ENCODE measurements at regions not wholly inside any gene's neighbourhood (a gene's known extent, or its start where the extent isn't known, plus 50 kb on each side); places are given as distances from the start of the nearest gene placed in this dataset.
"Not testable (repeated sequence)": the region's sequence is repeated elsewhere in the genome, so short reads cannot be mapped to it uniquely, and the experiment has no call there.

DNA sequence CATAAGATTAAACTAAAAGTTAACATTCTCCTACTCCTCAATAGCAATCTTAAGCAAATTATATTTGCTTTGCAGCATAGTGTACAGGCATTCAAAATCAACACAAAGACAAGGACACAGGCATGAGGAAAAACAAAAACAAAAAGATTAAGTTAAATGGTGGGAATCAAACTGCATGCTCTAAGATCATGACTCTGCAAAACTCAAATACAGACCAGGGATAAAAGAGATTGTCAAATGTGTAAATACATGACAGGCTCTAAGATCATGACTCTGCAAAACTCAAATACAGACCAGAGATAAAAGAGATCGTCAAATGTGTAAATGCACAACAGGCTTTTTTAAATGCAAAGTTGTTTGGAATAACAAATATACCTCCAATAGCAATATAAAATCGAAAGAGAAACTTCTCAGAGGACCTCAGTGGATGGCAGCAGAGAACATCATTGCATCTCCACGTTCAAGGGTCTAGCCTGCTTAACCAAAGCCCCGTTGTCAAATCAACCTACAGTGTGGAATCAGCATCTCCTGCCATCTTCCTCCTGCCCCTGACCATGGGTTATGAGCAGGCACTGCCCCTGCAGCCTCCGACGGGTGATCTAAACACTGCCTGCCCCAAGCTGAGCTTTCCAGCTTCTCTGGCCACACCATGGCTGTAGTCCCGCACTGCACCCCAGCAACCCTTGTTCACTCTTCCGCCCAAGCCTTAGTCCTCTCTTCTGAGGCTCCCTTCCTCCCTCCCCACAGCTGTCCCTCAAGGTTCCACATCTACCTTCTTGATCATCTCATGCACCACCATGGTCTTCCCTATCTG is 446.1 kb downstream of the SOX9 start:
- DNase-seq, result no peak

DNA sequence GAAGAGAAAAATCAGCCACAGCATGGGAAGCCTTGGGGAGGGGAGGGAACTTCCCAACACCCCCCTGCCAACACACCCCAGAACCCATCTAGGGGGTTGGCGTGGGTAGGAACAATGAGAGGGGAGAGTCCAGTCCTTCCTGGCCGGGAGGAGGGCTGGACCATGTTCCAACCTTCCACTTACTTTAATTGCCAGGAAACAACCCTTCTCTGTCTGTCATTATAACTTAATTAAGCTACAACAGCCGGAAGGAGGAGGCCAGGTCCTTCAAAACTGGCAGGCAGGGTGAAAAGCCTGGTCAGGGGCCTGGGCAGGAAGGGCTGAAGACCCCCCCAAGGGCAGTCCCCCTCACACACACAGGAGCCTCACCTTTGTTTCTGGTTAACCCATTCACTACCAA is 447.0 kb downstream of the SOX9 start:
- no peak for DNase-seq

DNA sequence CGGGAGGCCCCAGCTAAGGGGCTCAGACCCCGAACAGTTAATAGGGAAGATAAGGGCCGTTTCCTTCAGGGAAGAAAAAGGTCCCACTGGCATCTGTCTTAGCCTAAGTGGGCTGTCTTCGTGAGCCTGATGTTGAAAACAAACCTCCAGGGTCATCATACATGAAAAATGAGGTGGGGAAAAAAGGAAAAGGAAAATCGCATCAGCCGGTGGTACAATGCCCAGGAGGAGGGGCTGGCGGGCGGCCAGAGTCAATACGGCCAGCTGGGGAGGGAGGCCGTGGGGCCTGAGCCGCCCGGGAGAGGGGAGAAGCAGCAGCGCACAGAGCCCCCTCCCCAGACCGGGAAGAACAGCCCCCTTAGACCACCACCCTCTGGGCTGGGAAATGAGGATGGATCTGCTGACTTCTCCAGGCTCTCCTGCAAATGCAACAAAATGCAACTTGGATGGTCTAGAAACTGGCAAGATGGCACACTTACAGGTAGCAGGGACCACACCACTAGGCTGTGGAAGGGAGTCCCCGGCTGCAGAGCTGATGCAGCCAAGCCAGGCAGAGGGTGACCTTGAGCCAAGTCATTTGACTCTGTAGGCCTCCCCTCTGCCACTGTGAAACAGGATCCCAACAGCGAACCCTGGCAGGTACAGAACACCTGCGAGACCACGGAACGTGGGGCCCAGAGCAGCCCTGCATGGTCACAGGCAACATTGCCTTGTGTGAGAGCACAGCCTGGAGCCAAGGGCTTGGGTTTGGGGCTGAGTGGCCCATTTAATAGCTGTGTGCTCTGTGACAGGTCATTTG is 448.5 kb downstream of the SOX9 start:
- no peak for DNase-seq

DNA sequence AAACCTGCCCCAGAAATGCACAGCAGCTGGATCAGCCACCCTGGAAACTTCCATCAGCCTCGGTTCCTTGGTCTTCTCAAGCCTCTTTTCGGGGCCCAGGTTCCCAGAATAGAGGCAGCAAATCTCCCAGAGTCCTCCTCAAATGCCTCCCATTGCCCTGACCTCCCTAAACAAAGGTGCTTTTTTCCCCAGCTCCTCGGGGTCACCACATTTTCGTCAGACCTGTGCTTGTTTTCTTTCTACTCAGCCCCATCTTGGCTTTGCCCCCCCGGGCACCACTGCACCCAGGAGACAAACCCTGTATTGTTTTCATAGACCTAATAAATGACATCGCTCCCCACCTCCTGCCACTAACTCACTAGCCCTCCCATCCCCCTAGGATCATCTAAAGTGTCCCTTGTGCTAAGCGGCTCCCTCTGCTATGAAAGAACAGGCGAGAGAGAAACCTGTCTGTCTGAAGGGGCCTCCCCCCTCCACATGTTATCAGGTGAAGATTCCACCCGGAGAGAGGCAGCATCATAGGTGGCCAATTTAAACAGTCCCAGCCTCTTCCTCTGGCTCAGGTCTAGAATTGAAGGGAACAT is 451.1 kb downstream of the SOX9 start:
- DNase-seq, result no peak

DNA sequence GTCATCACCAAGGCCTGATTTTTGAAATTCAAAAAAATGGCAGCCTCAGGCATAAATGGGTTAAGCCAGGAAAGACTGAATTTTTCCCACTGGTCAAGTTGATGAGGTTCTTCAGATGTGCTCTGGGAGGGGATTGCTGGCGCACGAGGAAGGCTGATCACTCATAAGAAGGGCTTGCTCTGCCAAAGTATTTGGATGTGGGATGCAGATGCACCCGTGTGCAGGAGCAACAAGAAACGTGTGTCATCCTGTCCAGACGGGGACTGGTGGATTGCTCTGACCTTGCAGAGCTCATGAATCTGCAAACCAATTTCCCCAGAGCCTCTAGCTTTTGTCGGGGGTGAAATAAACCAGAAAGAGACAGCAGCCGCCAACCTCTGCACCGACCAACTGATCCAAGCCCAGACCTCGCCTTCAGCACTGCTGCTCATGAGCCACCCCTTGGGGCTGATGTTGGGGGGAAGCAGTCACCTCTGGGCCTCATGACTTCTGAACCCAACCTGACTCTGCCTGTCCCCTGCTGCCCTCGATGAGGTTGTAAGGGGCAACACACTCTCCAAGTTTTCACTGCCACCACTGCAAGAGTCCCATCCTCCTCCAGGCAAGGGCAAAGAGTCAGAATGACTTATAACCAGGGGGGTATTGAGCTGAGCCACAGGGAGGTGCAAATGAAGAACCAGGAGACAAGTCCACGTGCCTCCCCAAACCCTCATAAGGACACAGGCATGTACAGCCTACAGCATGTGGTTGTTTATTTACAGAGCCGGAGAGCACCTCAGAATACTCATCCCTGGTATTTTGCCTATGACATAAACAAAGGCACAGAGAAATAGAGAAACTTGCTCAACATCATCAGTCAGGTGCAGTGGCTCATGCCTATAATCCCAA is 452.0 kb downstream of the SOX9 start:
- DNase-seq, result no peak

DNA sequence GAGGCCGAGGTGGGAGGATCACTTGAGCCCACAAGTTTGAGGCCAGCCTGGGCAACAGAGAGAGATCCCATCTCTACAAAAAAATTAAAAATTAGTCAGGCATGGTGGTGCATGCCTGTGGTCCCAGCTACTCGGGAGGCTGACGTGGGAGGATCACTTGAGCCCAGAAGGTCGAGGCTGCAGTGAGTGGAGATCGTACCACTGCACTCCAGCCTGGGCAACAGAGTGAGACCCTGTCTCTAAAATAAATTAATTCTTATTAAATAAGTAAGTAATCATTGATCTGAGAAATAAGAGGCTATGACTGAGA is 452.6 kb downstream of the SOX9 start:
- not testable (repeated sequence) for DNase-seq

DNA sequence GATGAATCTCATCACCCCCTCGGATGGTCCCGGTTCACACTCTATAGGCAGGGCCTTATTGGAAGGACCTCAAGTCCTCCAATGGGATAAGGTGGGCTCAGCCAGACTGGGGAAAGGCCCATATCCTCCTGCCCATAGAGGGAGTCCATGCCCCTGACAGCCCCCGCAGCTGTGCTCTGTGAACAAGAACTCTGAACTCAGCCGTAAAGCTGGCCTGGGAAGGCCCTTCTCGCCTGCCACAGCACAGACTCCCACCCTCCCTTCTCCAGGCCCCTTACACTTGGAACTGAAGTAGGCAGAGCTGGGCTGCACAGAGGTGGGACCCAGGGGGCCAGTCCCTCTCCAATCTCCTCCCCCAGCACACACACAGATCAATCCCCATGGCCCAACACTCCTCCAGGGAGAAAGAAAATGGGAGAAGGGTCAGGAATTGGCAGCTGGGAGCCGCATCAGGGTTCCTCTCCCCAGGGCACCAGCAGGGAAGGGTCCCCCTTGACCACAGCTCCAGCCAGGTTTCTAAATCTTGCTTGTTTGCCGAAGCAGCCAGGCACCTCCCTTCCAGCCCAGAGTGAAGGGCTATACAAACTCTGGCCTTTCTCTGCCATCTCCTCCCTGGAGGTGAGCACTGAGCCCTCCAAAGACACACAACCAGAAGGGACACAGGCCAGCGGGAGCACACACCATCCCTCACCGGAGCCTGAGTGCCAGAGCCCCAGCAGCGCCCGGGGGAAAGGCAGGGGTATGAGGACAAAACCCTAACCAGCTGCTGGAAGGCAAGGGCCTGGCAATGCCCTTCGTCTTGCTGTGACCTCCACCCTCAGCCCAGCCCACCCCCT is 454.1 kb downstream of the SOX9 start:
- no peak for DNase-seq

DNA sequence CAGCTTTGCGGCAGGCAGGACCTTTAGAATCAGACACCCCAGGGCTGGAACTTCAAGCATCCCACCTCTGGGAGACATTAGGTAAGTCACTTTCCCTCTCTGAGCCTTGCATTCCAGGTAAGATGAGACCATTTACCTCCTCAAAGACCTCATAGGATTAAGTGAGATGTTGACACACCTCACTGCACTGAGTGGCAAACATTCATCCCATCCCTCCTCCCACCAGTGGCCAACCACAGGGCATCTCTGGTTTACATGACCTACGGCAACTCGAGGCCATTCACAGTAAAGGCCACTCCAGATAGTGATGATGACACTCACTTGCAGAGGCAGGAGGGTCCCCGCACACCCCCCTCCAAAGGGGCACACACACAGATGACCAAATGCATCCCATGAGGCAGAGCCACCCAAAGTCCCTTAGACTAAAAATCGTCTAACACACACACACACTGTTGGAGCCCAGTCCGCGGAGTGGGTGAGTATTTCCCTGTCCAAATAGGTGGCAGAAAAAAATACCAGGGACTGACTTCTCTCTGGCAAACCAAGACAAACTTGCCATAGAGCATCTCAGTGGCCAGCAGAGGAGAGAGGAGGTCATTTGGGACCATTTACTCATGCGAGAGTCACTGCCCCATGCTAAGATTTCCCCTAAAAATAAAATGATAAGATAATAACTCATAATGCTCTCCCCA is 454.9 kb downstream of the SOX9 start:
- no peak for DNase-seq

DNA sequence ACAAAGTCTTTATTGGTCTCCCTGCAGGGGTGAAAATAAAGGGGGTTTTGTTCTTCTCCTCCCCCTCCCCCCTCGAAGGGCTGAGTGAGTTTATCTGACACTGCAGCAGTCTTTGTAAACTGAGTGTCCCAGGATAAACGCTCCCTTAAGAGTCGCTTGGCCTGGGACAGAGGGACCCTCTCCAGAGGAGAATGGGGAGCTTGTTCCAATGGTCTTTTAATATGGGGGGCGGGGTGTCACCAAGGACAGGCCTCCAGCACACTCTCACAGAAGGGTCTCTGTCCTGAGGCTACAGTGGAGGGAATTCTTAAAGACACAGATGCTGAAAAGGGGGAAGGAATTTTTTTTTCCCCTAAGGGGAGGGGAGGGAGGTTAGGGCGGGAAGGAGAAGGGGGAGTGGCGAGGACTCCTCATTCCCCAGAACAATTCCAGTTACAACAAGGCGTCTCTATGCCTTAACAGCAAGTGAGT is 455.5 kb downstream of the SOX9 start:
- no peak for DNase-seq

DNA sequence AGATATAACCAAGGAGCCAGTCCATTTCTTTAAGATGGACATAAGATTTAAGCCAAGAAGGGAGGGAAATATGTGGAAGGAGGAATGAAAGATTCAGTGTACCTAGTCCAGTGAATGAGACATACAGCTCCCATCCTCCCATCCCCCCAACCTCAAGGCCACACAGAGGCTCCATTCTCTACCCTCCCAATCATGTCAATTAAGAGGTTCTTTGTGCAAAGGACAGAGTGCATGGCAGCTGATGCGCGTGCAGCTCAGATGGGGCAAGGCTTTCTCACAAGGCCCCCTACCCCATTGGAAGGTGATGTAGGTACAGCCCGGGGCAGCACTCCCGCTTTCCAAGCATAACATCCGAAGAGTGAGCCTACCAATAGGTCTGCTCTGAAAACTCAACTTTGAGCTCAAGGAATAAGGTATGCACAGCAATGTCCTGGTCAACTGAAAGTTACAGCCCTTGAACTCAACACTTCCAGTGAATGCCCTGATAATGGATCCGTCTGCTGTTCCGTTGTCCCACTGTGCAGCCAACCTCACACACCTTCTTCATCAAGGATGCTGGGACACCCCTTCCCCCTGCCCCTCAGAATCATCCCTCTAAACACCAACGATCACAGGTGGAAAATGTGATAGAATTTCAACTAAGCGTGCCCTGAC is 458.1 kb downstream of the SOX9 start:
- DNase-seq, result no peak

DNA sequence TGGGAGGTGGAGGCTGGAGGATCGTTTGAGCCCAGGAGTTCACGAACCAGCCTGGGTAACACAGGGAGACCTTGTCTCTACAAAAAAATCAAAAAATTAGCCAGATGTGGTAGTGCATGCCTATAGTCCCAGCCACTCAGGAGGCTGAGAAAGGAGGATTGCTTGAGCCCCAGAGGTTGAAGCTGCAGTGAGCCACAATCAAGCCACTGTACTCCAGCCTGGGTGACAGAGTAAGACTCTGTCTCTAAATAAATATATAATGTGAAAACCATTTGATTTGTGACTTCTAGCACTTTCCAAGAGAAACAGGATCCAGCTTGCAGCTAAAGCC is 459.1 kb downstream of the SOX9 start:
- DNase-seq, result no peak

DNA sequence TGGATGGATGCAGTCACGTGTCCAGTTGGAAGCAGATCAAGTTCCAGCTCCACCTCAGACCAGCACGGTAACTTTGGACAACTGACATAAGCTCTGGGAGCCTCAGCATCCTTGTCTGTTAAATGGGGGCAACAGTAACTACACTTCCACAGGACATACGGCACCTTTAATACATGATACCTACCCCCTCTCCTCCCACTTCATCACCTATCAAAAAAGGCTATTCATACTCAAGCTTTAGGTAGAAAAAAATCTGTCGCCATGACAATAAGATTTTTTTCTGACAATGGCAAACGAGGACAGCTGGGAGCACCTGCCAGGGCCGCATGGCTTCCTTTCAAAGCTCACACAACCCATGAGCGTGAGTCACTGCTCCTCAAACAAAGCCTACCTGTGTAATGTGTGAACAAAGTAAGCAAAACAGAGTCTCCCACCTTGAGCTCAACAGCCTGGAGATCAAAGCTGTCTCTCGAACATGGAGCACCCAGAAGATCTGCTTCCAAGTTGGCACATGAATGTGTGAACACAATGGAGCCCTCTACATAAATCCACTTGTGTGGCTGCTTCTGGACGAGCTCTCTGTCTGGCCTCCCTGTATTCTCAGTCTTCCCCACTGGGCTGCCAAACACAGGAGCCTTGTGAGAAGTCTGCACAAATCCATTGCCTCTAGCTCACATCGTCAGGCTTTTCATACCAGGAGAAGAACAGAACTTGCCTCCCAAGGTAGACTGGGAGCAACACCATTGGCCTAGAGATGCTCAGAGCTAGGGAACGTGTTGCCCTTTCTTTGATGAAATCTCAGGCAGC is 459.7 kb downstream of the SOX9 start:
- DNase-seq, result no peak

DNA sequence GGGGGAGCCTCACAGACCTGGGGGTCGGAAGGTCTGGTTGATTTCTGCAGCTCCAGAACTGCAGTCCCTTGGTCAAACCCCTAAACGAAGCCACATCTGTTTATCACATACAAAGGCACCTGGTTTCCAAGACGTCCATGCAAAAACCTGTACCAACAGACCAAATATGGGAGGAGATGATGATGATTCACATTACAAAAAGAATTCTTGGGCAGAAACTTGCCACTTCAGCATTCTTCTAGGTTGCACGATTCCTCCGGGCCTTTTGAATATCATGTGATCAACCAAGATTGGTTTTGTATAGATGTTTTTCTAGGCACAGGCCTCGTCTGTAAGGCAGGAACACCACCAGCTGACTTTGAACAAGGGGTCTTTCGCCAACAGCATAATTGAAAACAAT is 466.3 kb downstream of the SOX9 start:
- DNase-seq, result no peak

DNA sequence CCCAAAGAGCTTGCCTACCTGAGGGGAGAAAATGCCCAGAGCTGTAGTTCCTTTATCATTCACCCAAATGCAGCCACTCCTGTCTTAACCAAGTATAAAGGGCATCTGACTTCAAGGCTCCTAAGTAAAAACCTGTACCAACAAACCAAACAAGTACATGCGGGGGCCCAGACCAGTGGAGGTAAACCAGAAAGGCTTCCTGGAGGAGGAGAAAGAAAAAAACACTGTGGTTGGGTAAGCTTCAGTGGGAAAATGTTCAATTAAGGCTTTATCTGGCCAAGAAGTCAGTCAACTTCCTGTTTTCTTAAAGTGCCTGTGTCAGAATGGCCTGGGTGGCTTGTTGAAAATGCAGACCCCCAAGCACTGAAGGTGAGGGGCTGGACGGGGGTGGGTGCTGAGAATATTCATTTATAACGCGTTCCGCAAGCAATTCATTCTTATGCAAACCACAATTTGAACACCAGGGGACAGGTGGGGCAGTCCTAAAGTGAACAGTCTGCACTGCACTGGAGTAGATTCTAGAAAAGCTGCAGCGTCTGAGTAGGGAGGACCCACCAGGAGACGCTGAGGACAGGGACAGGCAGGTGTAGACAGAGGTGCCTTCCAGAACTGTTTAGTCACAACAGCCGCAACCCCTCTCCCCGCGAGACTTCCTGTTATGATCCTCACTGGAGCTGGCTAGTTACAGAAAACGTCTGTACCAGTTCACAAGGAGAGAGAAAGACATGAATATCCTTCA is 467.1 kb downstream of the SOX9 start:
- no peak for DNase-seq

DNA sequence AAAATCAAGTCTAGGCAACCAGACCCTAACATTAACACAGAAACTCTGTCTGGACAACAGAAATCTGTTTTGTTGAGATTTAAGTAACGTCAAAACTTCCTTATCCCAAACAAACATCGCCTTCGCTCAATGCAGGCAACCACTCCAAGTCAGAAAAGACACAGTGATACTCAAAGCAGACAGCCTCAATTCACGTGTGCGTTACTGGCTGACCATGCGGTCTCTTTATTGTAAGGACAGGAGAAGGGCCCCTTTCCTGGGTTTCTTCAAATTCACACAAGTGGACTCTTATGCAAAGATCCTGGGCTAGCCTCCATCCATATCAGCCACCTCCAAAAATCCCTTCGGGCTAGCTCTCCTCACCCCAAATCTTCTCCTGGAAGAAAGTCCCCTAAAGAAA is 467.7 kb downstream of the SOX9 start:
- no peak for DNase-seq

DNA sequence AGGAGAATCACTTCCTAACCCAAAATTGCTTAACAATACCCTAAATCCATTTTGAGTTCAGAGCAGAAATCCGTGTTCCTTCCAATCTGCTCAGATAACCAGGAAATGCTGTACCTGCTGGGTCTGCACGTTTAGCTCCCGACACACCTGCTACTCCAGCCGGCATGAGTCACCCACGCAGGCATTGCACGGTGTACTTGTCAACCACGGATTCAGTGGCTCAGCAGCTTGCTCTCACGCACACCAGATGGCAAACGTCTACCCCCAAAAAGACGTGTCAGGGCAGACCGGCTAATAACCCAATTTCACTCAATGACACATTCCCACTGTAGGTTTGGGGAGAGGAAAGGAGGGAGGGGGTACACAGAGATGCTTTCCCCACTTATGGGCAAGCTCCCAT is 468.1 kb downstream of the SOX9 start:
- no peak for DNase-seq

DNA sequence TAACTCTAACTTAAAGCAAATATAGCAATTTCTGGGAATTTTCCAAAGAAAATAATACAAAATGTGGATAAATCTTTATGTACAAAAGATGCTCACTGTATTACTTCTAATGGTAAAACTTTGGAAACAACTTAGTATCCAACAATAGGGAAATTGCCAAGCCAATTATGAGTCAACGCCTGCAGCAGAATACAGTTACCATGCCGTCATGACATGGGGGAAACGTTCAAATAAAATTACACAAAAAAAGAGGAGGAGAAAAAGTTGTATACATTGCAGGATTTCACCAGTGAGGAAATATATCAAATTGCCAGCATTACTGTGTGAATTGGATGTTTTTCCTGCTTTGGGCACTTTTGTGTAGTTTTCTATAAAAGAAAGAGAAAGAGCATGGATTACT is 469.6 kb downstream of the SOX9 start:
- no peak for DNase-seq

DNA sequence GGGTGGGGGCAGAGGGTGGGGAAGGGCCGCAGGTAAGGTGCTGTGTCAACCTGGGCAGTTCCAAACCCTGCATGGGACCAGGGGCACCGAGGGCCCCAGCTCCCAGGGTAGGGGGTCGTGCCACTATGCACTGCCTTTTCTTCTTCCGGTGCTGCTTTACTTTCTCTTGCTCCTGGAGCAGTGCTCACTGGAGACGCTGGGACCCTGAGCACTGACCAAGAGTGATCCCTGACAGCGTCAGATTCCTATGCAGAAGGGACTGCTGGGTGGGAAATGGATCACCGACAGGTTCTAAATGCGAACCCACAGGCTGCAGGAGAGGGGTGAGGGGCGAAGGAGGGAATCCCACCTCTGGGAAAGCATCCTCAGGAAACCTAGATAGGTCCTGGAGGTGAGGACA is 470.1 kb downstream of the SOX9 start:
- DNase-seq, result no peak
